Heart right ventricle (tissue), 16 donors: ENCODE measurements at regions not wholly inside any gene's neighbourhood (a gene's known extent, or its start where the extent isn't known, plus 50 kb on each side); places are given as distances from the start of the nearest gene placed in this dataset.

Source experiments
- ATAC-seq, 8 donors: fragments of 200-7000 bp; cut with Tn5 transposase; one replicate each; pipeline ENCODE4 v1.9.1; 2020; ENCODE audit warnings: mild to moderate bottlenecking in 8 of 8, moderate library complexity in 8 of 8, moderate number of reproducible peaks in 1 of 8
- DNase-seq, 2 donors: peaks; one replicate each; pipeline ENCODE4 v3.0.0-alpha.2; 2020
- H3K27ac ChIP-seq, 10 donors: fragments of 200-600 bp; sonication (generic) in 2 of 10; one replicate each; pipeline versions ENCODE4 v1.5.0 to v1.8.0; 2020 to 2022; ENCODE audit warnings: mild to moderate bottlenecking in 3 of 10
- H3K27me3 ChIP-seq, 7 donors: fragments of 200-600 bp; one replicate each; pipeline ENCODE4 v1.8.0; 2021 to 2022; ENCODE audit warnings: mild to moderate bottlenecking in 2 of 7
- H3K36me3 ChIP-seq, 9 donors: fragments of 200-600 bp; sonication (generic) in 1 of 9; one replicate each; pipeline versions ENCODE4 v1.5.0 to v1.8.0; 2020 to 2022; ENCODE audit warnings: mild to moderate bottlenecking in 2 of 9
- H3K4me1 ChIP-seq, 9 donors: fragments of 200-600 bp; sonication (generic) in 1 of 9; one replicate each; pipeline versions ENCODE4 v1.5.0 to v1.8.0; 2020 to 2022; ENCODE audit warnings: mild to moderate bottlenecking in 4 of 9
- H3K4me3 ChIP-seq, 10 donors: fragments of 200-600 bp; sonication (generic) in 2 of 10; one replicate each; pipeline versions ENCODE4 v1.5.0 to v1.8.0; 2020 to 2022; ENCODE audit warnings: mild to moderate bottlenecking in 7 of 10, moderate library complexity in 2 of 10
- H3K9me3 ChIP-seq, 11 donors: fragments of 200-600 bp in 10 of 11; sonication (generic) in 2 of 11; one replicate each; pipeline versions ENCODE4 v1.5.0 to v1.8.0; 2013 to 2022; ENCODE audit warnings: mild to moderate bottlenecking in 2 of 11, control low read depth in 1 of 11, moderate library complexity in 1 of 11
- WGBS, 2 donors: extraction: QIAGEN DNeasy Blood & Tissue Kit; methylation state at CpG; one replicate each; pipeline ENCODE4 v1.1.7; 2013; ENCODE audit warnings: inconsistent platforms in 1 of 2; 5-methylcytosine and 5-hydroxymethylcytosine counted together
- intact Hi-C, 10 donors: fragments of 100-400 bp; cut with DNase I; formaldehyde crosslinking; loops; one replicate each; pipeline versions ENCODE4 v1.11.1 to v1.14.2; 2022
- TF ChIP-seq, protein P1 (sequence below), 9 donors: fragments of 200-600 bp; sonication (generic) in 2 of 9; IDR thresholded peaks; one replicate each; pipeline versions ENCODE4 v1.5.0 to v1.8.0; 2021 to 2022; ENCODE audit warnings: antibody characterized with exemption in 9 of 9, mild to moderate bottlenecking in 5 of 9, moderate library complexity in 1 of 9
- donor health status: Arrhythmogenic right ventricular cardiomyopathy.
- donor health status: ischemic (EF 13 %, LVEDD 7.1; RV severe dilation, severe dysfunction).
- donor health status: healthy with polysubstance abuse.
- donor health status: DM: no; HTN: yes; CAD: no.
- donor health status: DM: no; HTN: no; CAD: no.
- donor health status: ischemic (EF 25% LVEDD 6.9; RV normal size, moderate dysfunction).
- donor health status: ischemic (EF 25% LVEDD 5.7; RV mildly dilated, moderate dysfunction).
- donor health status: healthy.
- donor health status: DM: yes; HTN: yes; CAD: no.
- donor health status: Ischemic cardiomyopathy.
- donor health status: ischemic (EF 35%, LVEDD 5.7; RV mildly dilated, moderate dysfunction).
- donor health status: nonischemic (EF 11% LVEDD 7.7; RV severe dilation, severe dysfunction).
- donor health status: DM: yes; HTN: yes; CAD: no.
- donor health status: PGD.
- donor health status: ischemic (EF 29% LVEDD 5.4; RV normal size, mild dysfunction).
- donor health status: nonischemic (EF 23%, LVEDD 6.1; RV moderate dilation, normal function).

GRCh38 chr3:180743813-180744590 is 64.7 kb upstream of the CCDC39 start:
- no peak overlapping the region for H3K4me3 ChIP-seq
- 61 to 63% methylated on average over 18 of the region's 18 CpGs for WGBS, 2 donors
- no peak overlapping the region for H3K27ac ChIP-seq
- TF ChIP-seq, protein P1, sequence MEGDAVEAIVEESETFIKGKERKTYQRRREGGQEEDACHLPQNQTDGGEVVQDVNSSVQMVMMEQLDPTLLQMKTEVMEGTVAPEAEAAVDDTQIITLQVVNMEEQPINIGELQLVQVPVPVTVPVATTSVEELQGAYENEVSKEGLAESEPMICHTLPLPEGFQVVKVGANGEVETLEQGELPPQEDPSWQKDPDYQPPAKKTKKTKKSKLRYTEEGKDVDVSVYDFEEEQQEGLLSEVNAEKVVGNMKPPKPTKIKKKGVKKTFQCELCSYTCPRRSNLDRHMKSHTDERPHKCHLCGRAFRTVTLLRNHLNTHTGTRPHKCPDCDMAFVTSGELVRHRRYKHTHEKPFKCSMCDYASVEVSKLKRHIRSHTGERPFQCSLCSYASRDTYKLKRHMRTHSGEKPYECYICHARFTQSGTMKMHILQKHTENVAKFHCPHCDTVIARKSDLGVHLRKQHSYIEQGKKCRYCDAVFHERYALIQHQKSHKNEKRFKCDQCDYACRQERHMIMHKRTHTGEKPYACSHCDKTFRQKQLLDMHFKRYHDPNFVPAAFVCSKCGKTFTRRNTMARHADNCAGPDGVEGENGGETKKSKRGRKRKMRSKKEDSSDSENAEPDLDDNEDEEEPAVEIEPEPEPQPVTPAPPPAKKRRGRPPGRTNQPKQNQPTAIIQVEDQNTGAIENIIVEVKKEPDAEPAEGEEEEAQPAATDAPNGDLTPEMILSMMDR (IDR thresholded peaks at IDR 0.05), result no peak
- H3K36me3 ChIP-seq, result no peaks in the 10 kb centered on the region
- no peak for DNase-seq
- intact Hi-C loops, result no loop called here
- H3K9me3 ChIP-seq, result no peaks in the 10 kb centered on the region
- no peak for ATAC-seq
- H3K27me3 ChIP-seq, result peaks cover 0 to 14% (median 0%) of the 10 kb centered on the region in 7 donors
- no peaks in the 10 kb centered on the region for H3K4me1 ChIP-seq

- no peaks in the 10 kb centered on the region for H3K9me3 ChIP-seq
- H3K4me3 ChIP-seq, result no peak overlapping the region
- H3K36me3 ChIP-seq, result no peaks in the 10 kb centered on the region
- ATAC-seq (no peak), DNase-seq (no peak)
- intact Hi-C loops, result no loop called here
- TF ChIP-seq, protein P1 (IDR thresholded peaks at IDR 0.05), result no peak
- no peaks in the 10 kb centered on the region for H3K4me1 ChIP-seq
- H3K27ac ChIP-seq, result no peak overlapping the region
- WGBS, 2 donors, result 23 to 29% methylated on average over 1 of the region's 1 CpG
- peaks cover 0 to 3% (median 0%) of the 10 kb centered on the region in 7 donors for H3K27me3 ChIP-seq
Observed at GRCh38 chr3:180747805-180748361, 68.6 kb upstream of the CCDC39 start.

DNA sequence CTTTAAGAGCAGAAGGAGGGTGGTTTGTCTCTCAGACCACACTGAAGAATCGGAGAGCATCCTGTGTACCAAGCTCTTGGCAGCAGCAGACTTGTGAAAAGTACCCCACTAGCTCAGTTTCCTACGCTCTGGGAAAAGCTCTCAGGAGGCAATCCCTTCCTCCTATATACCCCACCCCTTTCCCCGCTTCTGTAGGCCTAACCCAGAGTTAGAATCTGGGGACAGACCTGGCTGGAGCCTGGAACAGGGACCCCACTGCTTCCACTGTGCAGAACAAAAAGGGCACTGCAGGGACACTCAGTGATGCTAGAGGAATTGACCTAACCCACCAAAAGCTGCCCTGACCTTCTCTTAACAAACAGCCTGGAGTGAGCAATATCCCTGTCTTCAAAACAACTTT is 70.0 kb upstream of the CCDC39 start:
- 61 to 62% methylated on average over 3 of the region's 3 CpGs for WGBS, 2 donors
- ATAC-seq, result no peak
- intact Hi-C loops, result no loop called here

DNA sequence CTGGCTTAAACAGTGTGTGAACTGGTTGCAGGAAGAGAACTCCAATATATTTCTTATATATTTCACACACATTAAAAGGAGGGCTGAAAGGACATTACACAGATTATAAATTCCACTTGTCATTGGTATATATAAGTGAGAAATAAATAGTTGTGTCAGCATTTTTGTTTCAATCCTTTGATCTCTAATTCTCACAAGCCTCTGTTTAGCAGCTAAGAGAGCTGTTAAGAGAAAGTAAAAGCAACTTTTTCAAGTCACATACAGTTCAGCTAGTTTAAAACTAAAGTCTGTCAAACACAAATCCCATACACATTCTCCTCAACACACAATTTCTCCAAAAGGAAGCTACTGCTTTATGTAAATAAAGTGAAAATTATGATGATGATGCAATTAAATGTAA is 70.5 kb upstream of the CCDC39 start:
- no peaks in the 10 kb centered on the region for H3K4me1 ChIP-seq
- no peaks in the 10 kb centered on the region for H3K36me3 ChIP-seq
- no peak overlapping the region for H3K4me3 ChIP-seq
- no peaks in the 10 kb centered on the region for H3K27me3 ChIP-seq
- DNase-seq (no peak), ATAC-seq (no peak)
- H3K27ac ChIP-seq, result no peak overlapping the region
- TF ChIP-seq, protein P1 (IDR thresholded peaks at IDR 0.05), result no peak
- intact Hi-C loops, result no loop called here
- no peaks in the 10 kb centered on the region for H3K9me3 ChIP-seq

More for the DNA sequence above, 70.0 kb upstream of the CCDC39 start:
- no peak for DNase-seq
- Histone ChIP-seq H3K27me3 (no peaks in the 10 kb centered on the region), H3K27ac (no peak overlapping the region), H3K36me3 (no peaks in the 10 kb centered on the region), H3K9me3 (no peaks in the 10 kb centered on the region), H3K4me1 (no peaks in the 10 kb centered on the region), H3K4me3 (no peak overlapping the region)
- TF ChIP-seq, protein P1 (IDR thresholded peaks at IDR 0.05), result no peak
